Hindlimb muscle (tissue), 1 donor: ENCODE measurements at regions not wholly inside any gene's neighbourhood (a gene's known extent, or its start where the extent isn't known, plus 50 kb on each side); places are given as distances from the start of the nearest gene placed in this dataset.
"Not testable (repeated sequence)": the region's sequence is repeated elsewhere in the genome, so short reads cannot be mapped to it uniquely, and the experiment has no call there.

ENCODE experiments used
- DNase-seq: peaks from one replicate; pipeline ENCODE4 v3.0.0-alpha.2; 2013

- DNase-seq: not testable (repeated sequence)
Observed at GRCh38 chr7:106713452-106713851, 52.5 kb upstream of the CCDC71L start.

GRCh38 chr7:106714590-106715442 is 53.9 kb upstream of the CCDC71L start:
- DNase-seq: not testable (repeated sequence)

GRCh38 chr7:106715730-106716129 is 54.8 kb upstream of the CCDC71L start:
- no peak for DNase-seq

- no peak for DNase-seq
Observed at GRCh38 chr7:106717254-106717954, 56.4 kb upstream of the CCDC71L start.

GRCh38 chr7:106717955-106718871 is 57.3 kb upstream of the CCDC71L start:
- DNase-seq: peak; percentile 12

DNA sequence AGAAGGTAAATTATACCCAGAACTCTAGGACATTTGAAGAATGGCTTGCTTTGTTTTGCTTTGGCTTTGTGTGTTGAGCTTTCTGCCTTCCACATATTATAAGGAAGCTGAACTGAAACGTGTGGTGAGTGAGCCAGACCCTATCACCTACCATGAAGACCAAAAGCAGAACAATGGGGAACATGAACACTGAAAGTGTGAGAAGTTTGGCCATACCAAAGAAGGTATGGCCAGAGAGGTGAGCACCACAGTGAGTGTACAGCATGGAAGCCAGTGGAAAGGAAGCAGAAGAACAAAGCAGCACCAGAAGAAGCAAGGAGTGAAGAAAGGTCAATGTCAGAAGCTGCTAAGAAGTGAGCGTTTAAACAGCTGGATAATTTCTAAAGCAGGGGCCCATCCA is 59.7 kb upstream of the CCDC71L start:
- no peak for DNase-seq

GRCh38 chr7:106721816-106722785 is 61.1 kb upstream of the CCDC71L start:
- DNase-seq: no peak

GRCh38 chr7:106723398-106723797 is 62.4 kb upstream of the CCDC71L start:
- no peak for DNase-seq

DNA sequence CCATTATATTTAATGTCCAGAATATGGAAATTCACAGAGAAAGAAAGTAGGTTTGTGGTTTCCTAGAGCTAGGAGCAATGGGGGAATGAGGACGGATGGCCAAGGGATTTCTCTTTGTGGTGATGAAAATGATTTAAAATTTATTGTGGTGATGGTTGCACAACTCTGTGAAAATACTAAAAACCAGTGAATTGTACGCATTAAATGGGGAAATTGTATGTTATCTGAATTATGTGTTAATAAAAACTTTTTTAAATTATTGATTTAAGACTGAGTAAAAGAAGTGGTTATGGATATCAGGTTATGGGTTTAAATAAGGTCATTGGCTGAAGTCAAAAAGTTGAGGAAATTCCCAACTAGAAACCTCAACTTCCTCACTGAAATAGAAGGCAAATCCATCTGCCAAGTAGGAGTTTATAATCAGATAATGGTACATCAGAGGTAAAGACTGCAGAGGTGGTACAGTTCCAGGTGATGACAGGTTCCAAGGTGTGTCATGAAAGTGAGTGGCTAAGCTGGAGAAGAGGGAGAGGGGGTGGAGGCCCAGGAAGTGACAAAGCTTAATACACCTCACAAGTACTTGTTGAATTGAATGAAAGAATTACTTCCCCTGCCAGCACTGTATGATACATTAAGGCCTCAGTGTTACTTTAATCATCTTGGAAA is 68.9 kb upstream of the CCDC71L start:
- DNase-seq: no peak

DNA sequence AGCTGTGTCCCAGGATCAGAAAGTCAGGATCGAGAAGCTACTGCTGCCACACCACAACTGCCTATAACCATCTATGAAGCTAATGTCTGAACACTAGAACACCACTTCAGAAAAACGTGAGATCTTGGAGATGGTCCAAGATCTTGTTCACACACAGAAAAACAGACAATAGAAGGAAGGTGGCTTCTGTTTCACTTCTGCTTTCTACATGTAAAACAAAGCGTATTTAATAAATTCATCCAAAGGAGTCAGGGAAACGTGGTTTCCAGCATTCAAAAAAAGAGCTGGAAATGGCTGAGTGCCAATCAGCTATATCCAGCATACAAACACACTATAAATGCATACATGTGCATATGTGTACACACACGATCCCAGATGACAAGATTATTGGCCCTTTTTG is 70.2 kb upstream of the CCDC71L start:
- DNase-seq: no peak

DNA sequence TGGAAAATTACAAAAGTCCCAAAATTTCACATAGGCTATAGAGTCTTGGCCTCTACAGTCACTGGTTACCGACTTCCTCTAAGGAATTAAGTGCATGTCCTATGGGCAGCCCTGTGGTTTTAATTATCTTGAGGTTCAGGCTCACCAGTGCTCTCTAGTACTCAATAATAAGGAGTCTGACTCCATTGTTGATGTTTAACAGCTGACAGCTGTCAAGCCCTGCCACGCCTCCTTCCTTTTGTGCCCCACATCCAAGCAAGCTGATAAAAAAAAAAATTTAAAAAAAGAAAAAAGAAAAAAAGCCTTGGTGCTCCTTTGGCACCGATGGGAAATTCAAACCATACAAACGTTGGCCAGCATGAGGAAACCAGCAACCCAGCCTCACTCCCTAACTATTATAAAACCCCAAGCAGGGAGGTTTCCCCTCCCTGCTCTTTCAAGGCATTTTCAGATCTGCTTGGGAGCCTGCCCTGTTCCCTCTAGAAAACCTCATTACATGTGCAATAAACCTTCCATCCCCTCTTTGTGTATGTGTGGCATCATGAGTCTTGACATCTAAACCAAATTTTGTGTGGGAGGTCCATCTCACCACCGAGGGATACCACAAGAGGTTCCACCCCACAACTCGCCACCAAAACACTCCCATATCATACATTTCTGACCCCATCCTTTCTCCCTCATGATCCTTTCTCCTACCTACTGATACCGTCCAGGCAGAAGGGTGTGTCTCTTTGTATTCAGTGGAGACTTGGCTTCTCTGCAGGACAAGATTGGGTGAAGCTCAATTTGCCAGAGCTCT is 70.9 kb upstream of the CCDC71L start:
- no peak for DNase-seq

DNA sequence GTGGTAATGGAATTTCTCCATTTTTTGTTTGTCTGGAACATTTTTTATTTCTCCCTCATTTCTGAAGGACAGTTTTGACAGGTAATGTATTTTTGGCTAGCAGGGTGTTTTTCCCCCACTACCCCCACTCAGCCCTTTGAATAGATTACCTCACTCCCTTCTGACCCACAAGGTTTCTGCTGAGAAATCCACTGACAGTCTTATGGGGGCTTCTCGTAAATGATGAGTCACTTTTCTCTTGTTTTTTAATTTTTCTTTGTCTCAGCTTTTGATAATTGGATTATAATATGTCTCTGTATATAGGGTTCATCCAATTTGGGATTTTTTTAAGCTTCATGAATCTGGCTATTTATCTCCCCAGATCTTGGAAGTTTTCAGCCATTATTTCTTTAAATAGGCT is 74.7 kb upstream of the CCDC71L start:
- DNase-seq: no peak

- no peak for DNase-seq
Observed at GRCh38 chr7:106736123-106736507, 75.2 kb upstream of the CCDC71L start.

GRCh38 chr7:106736508-106737201 is 75.7 kb upstream of the CCDC71L start:
- DNase-seq: no peak

DNA sequence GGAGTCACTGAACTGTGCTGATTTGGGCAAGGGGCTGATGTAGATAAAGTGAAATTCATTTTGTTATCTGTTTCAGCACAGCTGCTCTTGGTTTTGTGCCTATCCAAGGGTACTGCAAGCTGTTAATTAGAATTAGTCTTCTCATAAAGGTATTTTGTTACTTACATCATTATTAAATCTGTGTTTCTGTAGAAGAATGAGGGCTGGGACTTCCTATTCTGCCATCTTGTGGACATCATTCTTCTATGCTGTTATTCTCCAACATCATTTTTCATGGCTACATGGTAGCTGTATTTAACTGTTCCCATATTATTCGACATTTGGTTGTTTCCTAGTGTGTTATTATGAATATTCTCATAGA is 76.2 kb upstream of the CCDC71L start:
- DNase-seq: no peak

DNA sequence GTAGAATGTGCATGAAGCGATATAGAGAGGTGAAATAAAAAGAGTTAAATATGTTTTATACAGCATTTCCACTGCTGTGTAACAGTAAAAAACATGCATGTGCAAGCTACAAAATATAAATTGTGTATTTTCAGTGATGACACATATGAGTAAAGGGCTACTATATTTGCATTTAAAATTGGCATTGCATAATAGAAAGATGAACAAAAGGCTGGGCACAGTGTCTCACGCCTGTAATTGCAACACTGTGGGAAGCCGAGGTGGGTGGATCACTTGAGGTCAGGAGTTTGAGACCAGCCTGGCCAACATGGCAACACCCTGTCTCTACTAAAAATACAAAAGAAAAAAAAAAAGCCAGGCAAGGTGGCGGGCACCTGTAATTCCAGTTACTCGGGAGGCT is 79.8 kb upstream of the CCDC71L start:
- DNase-seq: no peak

DNA sequence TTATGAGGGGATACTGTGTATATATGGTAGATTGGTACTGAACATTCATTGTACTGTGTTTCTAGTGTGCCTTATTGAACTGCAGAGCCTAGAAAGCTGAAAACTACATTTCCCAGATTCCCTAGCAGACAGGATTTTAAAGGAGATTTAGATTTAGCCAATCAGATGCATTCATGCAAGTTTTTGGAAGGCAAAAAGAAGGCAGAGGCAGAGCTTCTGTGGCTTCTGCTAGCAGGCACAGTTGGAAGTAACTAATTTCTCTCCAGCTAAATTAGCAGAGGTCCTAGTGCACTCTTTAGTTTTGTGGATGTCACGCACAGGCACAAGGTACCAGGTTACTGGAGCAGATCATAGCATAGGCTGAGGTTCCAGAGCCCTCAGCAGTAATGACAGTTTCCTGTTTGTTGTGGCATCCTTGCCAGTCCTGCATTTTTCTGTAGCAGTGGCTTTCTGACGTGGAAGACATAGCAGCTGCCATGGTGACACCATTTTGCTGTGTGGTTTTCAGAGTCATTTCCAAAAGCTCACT is 83.7 kb upstream of the CCDC71L start:
- no peak for DNase-seq

DNA sequence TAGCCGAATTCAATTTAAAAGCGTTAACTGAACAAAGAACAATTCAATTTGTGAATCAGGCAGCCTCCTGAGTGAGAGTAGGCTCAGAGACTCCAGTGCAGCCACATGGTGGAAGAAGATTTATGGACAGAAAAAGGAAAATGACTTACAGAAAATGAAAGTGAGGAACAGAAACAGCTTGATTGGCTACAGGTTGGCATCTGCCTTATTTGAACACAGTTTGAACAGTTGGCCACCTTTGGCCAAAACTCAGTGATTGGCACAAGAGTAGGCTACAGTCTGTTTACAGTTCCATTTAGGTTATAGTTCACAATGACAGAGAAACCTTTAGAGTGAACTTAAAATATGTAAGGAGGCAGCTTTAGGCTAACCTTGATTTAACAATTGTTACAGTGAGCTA is 86.3 kb upstream of the CCDC71L start:
- DNase-seq: not testable (repeated sequence)

DNA sequence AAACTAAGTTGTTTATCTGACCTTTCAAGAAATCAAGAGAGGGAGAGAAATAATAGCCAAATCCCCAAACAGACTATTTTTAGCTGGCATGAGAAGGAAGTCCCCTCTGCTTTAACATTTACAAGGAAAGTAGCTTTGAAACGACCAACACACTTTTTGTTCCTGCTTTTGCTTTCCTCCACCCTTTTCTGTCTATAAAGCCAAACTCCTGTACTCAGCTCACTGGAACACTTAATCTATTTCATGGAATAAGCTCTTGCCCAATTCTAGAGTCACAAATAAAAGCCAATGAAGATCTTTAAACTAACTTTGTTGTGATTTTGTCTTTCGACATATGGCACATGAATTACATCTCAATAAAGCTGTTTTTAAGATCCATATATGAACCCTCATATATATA is 86.8 kb upstream of the CCDC71L start:
- no peak for DNase-seq

- no peak for DNase-seq
Observed at GRCh38 chr7:106749165-106749564, 88.2 kb upstream of the CCDC71L start.
